ACHN (cell line): ENCODE measurements at regions not wholly inside any gene's neighbourhood (a gene's known extent, or its start where the extent isn't known, plus 50 kb on each side); places are given as distances from the start of the nearest gene placed in this dataset.

ENCODE experiments used
- DNase-seq: peaks from one replicate; pipeline ENCODE4 v3.0.0-alpha.2; 2015
- in situ Hi-C: cut with HindIII; loops from 2 replicates; pipeline ENCODE4 v1.10.0; 2017; ENCODE audit warnings: low sequenced_read_pairs, low pct_ligation_motif_present, low pct_unique_long_range_greater_than_20kb

DNA sequence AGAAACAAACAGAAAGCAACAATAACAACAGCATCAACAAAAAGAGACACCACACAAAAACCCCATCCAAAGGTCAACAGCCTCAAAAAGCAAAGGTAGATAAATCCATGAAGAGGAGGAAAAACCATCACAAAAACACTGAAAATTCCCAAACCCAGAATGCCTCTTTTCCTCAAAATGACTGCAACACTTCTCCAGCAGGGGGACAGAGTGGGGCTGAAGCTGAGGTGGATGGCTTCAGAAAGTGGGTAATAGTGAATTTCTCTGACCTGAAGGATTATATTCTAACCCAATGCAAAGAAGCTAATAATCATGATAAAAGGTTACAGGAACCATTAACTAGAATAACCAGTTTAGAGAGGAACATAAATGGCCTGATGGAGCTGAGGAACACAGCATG is 888.2 kb downstream of the RAB28 start:
- in situ Hi-C loops: no loop called here

GRCh38 chr4:12595489-12595888 is 888.7 kb downstream of the RAB28 start:
- in situ Hi-C loops: no loop called here
- no peak for DNase-seq

More for the DNA sequence above, 888.2 kb downstream of the RAB28 start:
- DNase-seq: no peak

DNA sequence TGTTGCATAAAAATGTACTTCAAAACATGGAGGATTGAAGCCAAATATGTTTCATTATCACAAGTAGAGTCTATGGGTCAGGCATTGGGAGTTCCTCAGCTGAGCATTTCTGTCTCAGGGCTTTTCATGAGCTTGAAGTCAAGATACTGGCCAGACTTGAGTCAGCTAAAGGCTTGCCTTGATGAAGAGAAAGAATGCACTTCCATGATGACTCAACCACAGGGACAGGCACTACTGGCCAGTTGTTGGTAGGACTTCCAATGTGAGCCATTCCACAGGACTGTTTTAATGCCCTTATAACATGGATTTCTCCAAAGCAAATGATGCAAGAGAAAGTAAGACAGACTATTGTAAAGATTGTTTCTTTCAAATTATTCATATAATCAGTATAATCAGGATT is 895.6 kb downstream of the RAB28 start:
- no peak for DNase-seq
- in situ Hi-C loops: no loop called here

DNA sequence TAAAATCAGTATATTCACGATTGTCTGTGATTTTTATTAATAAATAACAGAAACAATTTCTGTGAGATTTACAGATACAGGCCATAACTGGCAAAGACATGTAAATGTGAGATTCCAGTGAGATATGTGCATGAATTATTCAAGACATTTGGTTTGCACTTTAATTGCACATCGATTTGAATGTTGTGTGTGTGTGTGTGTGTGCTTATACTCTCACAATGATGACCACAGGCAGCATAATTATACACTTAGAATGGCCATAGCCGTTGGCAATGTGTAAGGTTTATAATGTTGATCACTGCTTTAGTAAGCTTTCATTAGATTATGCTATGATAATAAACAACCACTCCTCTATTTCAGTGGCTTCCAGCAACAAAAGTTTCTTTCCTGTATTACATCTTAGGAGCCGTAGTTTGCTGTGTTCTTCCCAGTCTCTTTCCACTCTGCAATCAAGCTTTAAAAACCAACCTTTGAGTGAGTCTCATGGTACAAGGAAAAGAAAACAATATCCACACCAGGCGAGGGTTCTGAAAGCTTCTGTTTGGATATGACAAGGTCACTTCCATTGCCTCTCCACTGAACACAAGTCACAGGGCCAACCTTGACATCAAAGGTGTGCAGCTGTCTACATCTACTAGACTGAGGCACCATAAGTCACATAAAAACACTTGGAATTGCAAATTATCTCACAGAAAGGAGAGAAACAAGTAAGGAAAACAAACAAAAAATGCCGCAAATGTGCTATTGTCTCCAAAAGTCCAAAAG is 897.7 kb downstream of the RAB28 start:
- DNase-seq: no peak
- in situ Hi-C loops: no loop called here

GRCh38 chr4:12584116-12584875 is 899.8 kb downstream of the RAB28 start:
- in situ Hi-C loops: no loop called here
- no peak for DNase-seq

DNA sequence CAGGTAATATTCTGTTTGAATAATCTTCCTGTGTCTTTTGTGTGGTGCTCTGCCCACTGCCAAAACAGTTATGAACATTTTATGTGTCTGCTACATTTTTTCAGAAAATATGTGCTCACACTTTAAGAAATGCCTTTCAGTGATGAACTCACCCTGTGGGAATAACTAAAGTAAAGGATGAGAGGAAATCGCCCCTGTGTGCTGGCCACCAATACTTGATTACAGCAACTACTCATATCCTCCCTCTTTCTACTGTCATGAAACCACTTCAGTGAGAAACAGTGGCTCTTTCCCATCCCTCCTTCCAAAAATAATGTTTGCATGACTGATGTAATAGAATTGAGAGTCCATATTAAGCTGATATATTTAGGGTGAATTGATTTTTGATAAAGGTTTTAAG is 900.9 kb downstream of the RAB28 start:
- in situ Hi-C loops: no loop called here

GRCh38 chr4:12580787-12581186 is 903.4 kb downstream of the RAB28 start:
- DNase-seq: no peak
- in situ Hi-C loops: no loop called here

More for the DNA sequence above, 900.9 kb downstream of the RAB28 start:
- no peak for DNase-seq

- no peak for DNase-seq
- in situ Hi-C loops: no loop called here
Measured at GRCh38 chr4:12579172-12579571, 905.0 kb downstream of the RAB28 start.

GRCh38 chr4:12576409-12576808 is 907.7 kb downstream of the RAB28 start:
- DNase-seq: no peak
- in situ Hi-C loops: no loop called here

- DNase-seq: no peak
- in situ Hi-C loops: no loop called here
Measured at GRCh38 chr4:12573716-12574115, 910.4 kb downstream of the RAB28 start.

- DNase-seq: no peak
- in situ Hi-C loops: no loop called here
Measured at GRCh38 chr4:12562476-12563140, 921.5 kb downstream of the RAB28 start.

- in situ Hi-C loops: no loop called here
- no peak for DNase-seq
Measured at GRCh38 chr4:12562021-12562420, 922.1 kb downstream of the RAB28 start.

DNA sequence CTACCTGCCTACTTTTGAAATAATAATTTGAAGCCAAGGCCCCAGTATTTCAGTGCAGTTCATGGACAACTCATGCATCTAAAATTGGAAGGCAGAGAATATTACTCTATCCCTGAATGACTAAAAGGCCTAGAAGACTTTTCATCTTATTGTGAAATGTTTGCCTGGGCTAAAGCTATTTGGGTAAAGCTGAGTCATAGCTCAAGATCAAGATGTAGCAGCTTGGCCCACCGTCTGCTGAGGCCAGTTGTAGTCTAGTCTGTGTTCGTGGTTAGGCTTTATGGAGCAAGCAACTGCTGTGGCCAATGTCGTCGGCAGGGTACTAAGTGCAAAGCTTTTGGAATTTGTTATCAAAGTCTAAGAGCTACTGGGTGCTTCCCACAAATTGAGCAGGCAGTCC is 929.1 kb downstream of the RAB28 start:
- DNase-seq: no peak
- in situ Hi-C loops: no loop called here

DNA sequence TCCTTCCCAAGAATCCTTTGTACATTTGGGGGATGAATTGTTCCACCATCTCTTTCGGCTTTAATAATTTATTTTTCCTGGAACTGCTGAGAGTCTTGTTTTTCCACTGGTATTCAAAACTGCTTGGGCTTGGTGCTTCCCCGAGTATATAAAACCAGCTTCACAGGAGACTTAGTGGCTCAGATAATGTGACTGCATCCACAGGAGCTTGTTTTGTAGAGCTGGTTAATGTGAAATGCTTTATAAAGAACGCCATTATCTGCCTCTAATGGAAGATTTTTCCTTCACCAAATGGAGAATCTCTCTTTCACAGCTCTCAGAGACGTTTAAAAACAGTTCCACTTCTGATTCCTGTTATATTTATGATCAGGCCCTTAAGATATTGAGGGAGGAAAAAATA is 935.5 kb downstream of the RAB28 start:
- no peak for DNase-seq
- in situ Hi-C loops: no loop called here

DNA sequence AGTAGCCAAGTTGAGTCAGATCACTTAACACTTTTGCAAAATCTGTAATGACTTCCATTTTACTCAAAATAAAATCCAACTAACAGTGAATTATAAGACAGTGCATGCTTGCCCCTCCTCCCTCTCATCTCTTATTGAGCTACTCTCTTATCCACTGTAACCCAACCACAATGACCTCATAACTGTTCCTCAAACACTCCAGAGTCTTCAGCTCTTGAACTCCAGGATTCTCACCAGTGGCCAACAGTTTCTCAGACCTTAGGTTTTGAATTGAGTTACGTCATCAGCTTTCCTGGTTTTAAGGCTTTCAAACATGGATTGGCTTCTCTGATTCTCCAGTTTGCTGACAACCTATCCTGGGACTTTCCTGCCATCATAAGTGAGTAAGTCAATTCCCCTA is 938.3 kb downstream of the RAB28 start:
- no peak for DNase-seq
- in situ Hi-C loops: no loop called here

DNA sequence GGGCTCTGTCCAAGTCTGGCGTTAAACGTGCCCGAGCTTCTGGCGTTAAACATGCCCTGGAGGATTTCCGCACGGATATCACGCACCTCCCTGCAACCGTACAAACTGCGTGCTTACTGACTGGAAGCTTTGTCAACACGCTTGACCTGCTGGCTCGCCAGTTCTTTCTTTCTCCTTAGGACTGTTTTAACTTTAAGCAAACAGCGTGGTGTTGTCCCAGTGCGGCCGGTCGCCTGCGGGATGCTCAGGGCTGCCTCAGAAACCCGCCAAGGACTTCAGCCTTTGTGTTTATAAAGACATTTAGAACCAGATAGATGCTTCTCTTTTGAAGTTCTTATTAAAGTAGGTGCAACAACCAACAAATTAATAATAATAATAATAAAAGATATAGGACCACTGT is 946.0 kb downstream of the RAB28 start:
- no peak for DNase-seq
- in situ Hi-C loops: no loop called here

- in situ Hi-C loops: no loop called here
- no peak for DNase-seq
Measured at GRCh38 chr4:12534684-12535083, 949.5 kb downstream of the RAB28 start.

DNA sequence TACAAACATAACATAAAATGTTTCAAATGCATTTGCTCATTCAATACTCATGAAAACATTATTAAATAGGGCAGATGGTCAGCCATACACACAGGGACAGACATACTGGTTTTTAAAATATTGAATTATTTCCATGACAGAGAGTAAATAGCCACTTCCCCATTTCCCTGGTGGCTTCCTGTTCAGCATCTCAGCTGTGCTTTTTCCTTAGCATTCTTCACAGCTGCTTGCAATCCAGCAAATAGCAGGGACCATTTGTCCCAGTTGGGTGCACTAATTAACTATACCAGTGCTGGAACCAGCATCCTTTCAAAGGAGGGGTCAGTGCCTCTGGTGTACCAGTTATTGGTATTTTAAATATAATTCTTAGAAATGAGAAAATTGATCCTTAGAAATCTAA is 964.7 kb downstream of the RAB28 start:
- in situ Hi-C loops: no loop called here
- DNase-seq: no peak

DNA sequence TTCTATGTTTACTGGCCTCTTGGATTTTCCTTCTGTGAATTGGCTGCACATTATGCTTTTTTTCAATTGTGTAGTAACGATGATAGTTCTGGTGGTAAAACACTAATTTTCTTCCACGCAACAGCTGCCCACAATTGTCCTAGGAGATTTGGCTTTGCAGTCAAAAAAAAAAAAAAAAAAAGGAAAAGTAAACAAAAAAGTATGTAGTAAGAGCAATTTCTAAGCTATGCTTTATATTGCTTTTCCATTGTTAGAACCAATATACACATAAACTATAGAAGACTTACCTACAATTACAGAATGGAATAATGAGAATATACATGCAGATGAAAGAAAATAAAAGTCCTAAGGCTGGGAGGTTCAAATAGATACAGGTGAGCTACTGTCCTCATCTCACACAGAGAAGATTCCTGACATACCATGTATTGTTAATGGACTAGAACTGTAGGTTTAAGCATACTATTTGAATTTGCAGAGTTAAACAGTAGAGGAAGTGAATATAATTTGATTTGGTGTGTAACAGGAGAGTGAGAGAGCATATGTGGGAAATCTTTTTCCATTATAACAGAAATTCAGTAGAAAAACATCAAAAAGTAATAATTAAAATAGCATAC is 976.2 kb downstream of the RAB28 start:
- no peak for DNase-seq
- in situ Hi-C loops: no loop called here
